Urothelium cell line (cell line): ENCODE measurements at regions not wholly inside any gene's neighbourhood (a gene's known extent, or its start where the extent isn't known, plus 50 kb on each side); places are given as distances from the start of the nearest gene placed in this dataset.

Experiments used
- DNase-seq: peaks from one replicate; pipeline ENCODE4 v3.0.0; 2011; ENCODE audit warnings: low spot score, mixed read lengths
- FAIRE-seq: peaks from 2 replicates; lab custom pipeline; 2011; peaks lifted over from hg19 to GRCh38; lab: Jason Lieb, UNC

DNA sequence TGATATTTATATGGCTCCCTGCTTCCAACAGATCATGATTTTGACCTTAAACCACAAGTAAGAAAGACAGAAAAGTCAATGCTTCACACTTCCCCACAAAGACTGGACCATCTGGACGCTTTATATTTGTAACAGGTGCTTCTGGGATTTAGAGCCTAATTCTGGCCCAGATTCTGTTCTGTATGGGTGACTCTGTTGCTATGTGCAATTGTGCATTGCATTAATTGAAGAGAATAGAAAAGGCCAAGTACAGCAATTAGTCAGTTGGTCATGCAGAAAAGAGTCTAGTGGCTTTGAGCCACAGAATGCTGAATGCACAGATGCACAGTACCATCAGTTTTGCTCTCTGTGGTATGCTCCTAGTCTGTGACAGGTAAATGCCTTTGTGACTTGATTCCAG is 657.4 kb upstream of the ATXN8OS start:
- DNase-seq = no peak
- FAIRE-seq = no peak

DNA sequence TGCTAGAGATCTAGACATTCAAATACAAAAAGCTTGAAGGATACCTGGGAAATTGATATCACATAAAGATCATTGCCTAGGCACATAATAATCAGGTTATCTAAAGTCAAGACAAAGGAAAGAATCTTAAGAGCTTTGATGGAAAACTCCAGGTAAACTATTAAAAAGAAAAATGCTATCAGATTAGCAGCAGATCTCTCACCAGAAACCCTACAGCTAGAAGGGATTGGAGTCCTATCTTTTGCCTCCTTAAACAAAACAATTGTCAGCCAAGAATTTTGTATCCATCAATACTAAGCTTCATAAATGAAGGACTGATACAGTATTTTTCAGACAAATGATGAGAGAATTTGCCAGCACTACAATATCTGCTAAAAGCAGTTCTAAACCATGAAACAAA is 682.4 kb upstream of the ATXN8OS start:
- FAIRE-seq (no peak), DNase-seq (no peak)

DNA sequence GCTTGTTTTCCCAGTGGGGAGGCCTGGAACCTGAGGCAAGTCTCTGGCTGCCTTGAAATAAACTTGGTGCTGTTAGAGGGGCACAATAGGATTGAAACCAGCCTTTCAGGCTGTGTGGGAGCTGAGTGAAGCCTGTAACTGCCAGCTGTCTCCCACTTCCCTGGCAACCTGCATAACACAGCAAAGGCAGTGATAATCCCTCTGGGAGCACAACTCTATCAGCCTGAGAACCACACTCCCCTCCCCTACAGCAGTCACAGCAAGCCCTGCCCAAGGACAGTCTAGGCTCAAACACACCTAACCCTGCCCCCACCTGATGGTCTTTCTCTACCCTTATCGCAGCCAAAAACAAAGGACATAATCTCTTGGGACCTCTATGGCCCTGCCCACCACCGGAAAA is 683.8 kb upstream of the ATXN8OS start:
- no peak for FAIRE-seq
- no peak for DNase-seq

DNA sequence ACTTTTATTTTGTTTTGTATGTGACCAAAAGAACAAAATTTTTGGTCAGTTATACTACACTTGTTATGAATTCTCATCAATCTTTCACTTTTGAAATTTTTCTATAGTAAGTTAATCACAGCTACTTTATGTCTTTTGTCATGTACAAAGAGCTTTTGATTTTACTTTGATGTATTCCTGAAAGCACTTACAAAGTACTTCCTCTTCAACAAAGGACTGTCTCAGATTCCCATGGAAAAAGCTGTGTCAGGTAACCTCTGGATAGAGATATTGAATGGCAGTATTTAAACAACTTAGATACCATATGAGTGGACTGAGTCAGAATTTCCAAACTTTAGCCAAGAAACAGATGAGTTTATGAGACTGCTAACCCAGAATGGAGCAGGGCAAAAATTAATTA is 689.3 kb upstream of the ATXN8OS start:
- FAIRE-seq (no peak), DNase-seq (no peak)

DNA sequence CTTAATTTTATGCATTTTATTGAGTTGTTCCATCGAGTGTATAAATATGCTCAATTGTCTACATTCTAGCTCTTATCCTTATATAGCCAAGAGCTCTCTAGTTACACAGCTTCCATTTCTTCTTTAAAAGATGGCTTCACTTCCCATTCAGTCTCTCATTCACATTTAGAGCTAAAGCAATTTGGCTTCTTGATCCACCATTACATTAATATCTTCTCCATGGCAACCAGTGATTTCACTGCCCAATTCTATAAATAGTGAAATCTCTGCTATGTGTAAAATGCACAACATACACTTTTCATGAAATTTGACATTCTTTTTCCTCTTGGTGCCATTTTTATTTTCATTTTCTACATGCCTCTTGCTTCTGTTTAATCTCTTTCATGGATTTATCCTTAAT is 696.9 kb upstream of the ATXN8OS start:
- no peak for DNase-seq
- FAIRE-seq = no peak

DNA sequence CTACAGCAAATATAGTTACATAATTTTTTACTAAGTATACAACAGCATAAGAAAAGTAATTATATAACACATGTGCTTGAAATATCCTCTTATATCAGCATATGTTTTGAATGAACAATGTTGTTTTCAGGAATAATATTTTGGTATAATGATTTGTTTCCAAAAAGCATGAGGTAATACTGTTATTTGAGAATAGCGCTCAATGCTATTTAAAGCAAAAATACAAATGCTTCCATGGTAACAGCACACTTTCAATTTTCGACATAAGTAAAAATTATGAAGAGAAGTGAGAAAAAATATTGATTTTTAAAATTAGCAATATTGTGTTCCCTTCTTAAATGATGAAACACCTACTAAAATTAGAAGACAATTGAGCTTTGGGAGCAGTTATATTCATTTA is 715.9 kb upstream of the ATXN8OS start:
- no peak for DNase-seq
- no peak for FAIRE-seq

DNA sequence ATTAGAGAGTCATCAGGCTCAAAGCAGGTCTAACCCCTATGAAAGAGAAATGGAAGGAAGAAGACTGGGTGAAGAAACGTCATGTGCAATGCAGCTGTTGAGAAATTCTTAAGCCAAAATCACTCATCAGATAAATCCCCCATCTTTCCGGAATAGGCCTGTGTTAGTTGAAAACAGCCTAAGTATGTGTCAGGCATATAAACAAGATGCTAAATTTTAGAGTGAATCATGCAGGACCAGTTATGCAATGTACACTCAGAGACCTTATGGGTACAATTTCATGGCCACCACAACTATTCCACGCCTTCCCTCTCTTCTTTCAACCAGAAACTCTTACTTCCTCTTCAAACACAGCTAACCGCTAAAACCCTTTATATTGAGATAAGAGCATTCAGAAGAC is 717.7 kb upstream of the ATXN8OS start:
- FAIRE-seq = no peak

DNA sequence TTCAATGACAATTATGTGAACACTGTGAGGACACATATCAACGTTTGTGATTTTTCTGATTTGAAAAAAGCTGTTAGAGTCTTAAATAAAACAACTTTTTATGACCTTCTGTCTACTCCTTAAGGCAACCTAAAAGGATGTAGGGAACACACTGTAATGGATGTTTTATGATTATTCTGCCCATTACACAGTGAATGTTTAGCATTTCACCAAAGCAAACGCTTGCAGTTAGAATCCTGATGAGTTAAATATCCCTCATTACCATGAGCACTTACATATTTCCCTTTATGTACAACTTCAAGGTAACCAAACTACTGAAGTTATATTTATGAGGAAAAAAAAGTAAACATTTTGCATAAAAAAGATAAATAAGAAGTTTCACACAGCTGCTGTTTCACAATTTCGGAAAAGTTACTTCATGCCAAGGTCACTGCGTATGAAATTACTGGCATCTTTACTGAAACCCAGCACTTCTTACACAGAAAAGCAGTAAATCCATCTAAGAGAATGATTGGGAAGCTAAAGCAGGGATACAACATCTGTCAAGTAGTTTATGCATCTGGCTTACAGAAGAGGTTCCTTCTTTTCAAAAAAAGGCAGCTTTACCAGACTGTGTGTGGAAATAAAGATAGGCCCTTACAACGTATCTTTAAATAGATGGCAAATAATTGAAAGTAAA is 733.7 kb upstream of the ATXN8OS start:
- no peak for DNase-seq
- FAIRE-seq = no peak

More for the DNA sequence above, 717.7 kb upstream of the ATXN8OS start:
- no peak for DNase-seq

DNA sequence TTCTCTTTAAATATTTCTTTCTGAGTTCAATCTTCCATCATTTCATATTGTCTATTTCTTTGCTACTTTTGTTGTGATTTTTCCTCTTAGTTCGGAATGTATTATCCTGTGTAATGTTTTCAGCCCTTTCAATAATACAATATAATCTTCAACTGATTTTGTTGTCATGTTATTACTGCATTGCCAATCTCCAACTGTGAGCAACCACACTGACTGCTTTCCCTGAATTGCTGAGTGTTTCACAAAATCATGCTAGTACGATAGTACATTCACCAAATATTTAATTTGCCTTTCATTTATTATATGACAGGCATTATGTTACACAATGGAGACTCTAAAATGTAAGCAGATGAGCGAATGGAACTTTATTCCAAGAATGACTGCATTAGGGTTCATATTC is 744.3 kb upstream of the ATXN8OS start:
- FAIRE-seq (no peak), DNase-seq (no peak)

DNA sequence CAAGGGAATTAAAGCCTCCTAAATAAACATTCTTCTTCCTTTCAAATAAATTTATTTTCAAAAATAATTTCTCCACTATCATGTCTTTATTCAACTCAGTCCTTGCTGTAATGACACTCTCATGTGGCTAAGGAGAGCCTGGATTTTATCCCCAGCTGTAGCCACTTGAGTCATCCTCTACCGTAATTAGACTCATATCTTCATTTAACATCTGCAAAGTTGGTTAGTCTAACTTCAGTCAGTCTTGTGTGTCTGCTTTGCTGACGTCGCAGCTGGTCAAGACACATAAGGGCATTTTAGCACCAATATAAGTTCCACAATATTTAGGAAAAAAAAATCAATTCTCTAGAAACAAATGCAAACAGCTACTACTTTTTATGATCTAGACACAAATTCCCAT is 776.4 kb upstream of the ATXN8OS start:
- FAIRE-seq = no peak
- DNase-seq = no peak

DNA sequence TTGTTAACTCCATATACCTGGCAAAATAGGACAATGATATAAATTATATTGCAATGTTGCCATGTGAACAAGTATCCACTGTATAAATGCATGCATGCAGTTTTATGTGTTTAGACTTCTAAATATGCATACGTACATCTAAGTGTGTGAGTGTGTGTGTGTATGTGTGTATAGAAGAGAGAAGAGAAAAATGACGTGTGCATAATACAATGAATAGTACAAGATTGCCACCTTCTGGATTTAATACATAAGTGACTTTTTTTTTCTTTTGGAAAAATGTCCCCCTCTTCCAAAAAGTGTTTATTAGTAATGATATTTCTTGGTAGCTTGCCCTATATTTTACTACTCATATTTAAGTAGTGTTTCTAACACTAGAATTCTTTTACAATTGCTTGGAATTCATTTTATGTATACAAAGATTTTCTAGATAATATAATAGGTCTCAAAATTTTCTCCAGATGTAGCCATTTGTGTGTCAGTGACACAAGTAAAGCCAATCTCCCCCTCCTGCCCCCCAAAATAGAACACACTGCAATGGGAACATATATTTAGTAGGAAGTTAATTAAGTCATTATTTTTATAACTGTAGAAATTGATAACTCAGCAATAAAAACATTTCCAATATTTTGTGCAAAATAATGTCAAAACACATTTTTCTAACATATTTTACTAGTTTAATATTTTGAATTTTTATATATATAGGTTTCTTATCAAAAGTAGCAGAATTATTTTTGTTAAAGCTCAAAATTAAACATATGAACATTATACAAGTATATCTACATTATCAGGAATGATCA is 783.3 kb upstream of the ATXN8OS start:
- no peak for DNase-seq
- FAIRE-seq = no peak

DNA sequence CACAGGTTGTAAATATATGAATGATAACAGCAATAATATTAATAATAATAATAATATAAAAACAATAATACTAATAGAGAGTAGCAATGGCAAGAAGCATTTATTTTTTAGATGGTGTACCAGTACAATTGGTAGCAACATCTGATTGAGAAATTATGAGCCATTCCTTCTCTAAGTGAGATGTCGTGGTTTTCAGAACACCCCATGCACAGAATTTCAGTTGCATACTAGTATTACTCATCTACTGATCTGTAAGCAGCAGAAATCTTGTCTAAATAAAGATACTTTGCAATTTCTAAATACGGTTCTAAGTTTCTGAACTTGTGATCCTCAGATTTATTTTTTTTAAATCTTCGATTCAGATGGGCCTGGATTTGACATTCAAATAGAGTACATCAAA is 788.0 kb upstream of the ATXN8OS start:
- no peak for DNase-seq
- FAIRE-seq = no peak

DNA sequence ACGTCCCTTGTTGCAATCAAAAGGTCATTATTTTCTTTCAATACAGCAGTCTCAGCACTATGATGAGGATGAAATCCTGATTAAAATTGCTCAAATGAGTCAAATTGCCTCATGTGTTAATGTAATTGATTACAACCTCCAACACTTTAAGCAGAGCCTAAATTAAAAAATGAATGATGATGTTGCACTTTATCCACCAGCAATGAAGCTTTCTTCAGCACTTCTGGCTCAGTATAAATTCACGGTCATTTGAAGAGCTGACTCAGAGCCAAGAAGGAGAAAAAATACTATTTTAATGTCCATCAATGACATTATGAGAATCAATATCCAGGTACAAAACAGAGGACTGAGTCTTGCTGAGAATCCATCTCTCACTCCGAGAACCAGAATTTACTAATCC is 792.6 kb upstream of the ATXN8OS start:
- FAIRE-seq (no peak), DNase-seq (no peak)

DNA sequence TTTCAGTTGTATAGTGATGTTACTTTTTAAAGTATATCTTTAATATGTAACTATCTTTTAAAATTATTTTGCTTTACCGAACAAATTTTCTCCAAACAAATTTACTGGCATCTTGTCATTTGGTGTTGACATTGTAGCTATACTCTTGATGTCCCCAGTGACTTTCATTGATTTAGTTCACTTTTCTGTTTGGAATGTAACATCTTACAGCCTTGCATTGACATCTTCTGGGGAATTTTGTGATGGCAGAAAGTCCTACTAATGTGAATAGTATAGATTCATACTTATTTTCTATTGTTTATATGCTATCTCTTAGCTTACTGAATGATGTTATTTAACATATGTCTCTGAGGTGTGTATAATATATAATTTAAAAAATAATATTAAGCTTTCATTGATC is 800.9 kb upstream of the ATXN8OS start:
- no peak for DNase-seq
- FAIRE-seq = no peak

DNA sequence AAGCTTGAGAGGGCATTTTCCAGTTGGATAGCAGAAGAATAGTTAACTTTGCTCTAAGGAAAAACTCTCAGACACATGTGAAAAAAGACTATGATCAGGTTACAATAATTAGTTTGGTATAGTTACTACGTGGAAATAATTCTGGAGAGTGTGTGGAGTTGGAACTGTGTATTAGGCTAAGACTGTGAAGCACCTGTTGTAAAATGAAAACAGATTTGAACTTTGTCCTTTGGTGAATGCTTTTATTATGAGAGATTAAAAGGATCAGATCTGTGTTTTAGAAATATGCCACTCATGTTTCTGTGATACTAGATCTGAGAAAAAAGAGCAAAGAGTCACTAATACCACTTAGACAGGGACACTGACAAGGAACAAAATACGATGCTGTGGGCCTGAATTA is 807.5 kb upstream of the ATXN8OS start:
- DNase-seq = no peak
- no peak for FAIRE-seq

DNA sequence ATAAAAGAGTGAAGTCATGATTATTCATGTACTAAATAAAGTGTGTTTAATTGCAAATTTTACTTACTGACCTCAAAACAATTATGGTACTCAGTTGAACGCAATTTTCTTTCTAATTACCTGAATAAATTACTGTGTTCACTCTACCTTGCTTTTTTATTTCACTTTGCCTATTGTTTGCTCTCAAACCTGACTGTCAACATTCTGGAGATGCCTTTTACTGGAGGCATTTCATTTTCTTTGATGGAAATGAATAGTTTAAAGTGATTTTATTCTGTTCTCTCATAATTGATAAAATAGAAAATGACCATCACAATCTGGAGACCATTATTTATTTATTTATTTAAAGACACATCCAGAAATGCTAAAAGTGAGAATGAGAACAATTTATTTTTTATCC is 811.5 kb upstream of the ATXN8OS start:
- DNase-seq (no peak), FAIRE-seq (no peak)

DNA sequence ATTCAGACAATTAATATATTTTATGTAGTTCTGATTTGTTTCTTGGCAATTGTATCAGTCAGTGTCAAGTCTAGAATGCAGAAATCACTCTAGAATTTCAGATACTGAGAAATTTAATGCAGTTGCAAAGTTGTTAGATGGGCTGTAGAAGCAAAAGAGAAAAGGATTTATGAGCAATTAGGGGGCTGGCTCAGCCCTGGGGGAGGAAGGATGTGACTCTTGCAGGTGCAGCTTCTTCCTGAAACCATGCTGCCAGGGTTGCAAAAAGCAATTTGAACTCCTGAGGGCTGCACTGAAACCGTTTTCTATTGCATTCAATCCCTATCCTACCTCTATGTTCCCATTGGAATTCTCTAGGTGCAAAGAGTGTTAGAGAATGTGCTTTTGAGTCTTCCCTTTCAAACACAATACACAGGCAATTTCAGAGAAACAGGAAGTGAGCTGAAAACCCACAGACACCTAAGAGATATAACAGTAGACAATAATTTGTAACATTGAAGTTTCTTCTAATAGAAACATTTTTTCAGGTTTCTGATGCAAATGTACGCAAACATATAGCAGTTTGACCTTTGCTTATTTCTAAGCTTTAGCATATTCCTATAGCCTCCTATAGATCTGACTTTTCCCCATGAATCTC is 814.7 kb upstream of the ATXN8OS start:
- DNase-seq = no peak
- FAIRE-seq = no peak

DNA sequence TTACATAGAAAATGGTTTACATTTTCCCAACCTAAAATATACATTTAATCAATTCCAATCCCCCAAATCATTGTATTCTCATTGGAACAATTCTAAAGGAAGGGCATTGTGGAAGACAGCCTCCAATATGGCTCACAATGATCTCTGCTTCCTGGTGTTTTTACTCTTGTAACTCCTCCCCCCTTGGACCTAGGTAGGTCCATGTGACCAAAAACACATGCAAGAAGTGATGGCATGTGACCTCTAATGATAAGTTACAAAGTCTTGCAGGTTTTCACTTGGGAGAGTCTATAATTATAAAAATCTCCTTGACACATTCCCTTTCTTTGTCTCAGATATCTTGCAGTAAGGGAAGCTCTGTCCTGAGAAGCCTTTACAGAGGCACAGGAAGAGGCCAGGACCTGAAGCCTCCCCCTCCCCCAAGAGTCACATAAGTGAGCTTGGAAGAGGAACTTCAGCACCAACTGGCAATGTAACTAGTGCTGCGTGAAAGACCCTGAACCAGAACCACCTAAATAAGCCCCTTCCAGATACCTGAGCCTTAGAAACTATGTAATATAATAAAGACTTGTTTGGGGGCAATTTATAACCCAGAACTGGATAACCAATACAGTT is 816.2 kb upstream of the ATXN8OS start:
- no peak for DNase-seq
- FAIRE-seq = no peak

DNA sequence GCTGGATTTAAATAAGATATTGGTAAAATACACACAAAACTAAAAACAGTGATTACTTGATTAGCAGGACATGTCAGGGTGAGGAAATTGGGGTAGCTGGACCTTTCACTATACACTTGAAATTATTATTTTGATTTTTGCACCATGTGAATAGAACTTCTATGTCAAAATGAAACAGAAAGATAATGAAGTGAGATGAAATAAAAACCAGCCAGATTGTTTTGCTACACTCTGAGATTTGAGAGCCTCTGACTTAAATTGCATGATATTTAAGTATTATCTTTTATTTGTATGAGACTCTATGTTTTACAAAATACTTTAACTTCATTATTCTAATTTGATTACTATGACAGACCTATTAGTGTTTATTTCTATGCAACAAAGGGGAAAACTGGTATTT is 819.6 kb upstream of the ATXN8OS start:
- no peak for DNase-seq
- FAIRE-seq = no peak

DNA sequence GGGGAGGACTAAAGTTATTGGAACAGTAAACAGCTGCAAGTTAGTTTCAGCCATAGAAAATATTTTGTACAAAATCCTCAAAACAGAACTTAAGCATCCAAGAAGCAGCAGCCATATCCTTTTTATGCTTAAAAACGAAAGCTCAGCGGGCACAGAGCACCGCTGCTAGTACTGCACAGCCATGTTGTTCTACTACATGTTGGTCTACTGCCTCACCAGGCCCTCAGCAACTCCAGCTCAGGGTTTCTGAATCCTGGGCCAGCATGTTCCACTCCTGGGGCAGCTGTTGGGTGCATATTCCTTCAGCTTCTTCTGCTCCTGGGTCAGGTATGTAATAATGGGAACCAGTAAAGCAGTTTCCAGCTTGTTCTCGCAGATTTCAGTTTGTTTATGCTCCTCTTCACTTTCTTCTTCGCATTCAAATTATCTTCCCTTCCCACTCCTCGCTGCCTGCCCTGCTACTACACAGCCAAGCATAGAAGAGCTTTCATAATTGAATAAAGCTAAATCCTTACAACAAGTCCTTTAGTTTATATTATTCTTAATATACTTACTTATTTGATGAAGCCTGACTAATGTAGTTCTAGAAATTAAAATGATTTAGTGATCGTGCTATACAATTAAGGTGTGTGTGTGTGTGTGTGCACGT is 820.5 kb upstream of the ATXN8OS start:
- FAIRE-seq = no peak
- no peak for DNase-seq

DNA sequence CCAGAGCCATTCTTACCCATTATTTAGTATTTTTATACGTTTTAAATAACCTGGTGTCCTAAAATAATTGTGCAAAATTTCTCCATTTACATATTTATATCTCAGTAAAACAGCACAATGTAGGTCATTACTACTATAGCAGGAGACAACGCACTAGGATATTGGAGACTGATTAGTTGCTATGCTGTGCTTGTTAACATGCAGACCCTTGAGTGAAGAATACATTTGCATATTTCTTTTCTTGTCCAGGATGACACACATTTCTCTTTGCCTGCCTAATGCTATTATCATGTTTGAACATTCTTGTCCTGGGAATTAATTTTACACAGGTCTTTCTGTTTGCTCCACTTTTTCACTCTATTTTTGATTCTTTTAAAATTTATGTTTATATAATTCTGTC is 823.8 kb upstream of the ATXN8OS start:
- no peak for DNase-seq
- FAIRE-seq = no peak
